HG03095 (cell line): ENCODE measurements at regions not wholly inside any gene's neighbourhood (a gene's known extent, or its start where the extent isn't known, plus 50 kb on each side); places are given as distances from the start of the nearest gene placed in this dataset.

Experiments
- ATAC-seq: cut with Tn5 transposase; IDR thresholded peaks from one replicate; pipeline ENCODE4 v1.9.1; 2021; ENCODE audit warnings: moderate library complexity; ENCODE audit not compliant: unreplicated experiment

GRCh38 chr2:126748188-126748760 lies 92.3 kb downstream of the GYPC start:
- no peak for ATAC-seq

GRCh38 chr2:126748929-126749518 lies 93.1 kb downstream of the GYPC start:
- ATAC-seq: peak; percentile 22

- peak; percentile 58 for ATAC-seq
Measured at GRCh38 chr2:126749537-126749936, 93.6 kb downstream of the GYPC start.

GRCh38 chr2:126750506-126750905 lies 94.5 kb downstream of the GYPC start:
- no peak for ATAC-seq

GRCh38 chr2:126751477-126751876 lies 95.5 kb downstream of the GYPC start:
- ATAC-seq: no peak

GRCh38 chr2:126752876-126753275 lies 96.9 kb downstream of the GYPC start:
- ATAC-seq: no peak

GRCh38 chr2:126753501-126754212 lies 97.7 kb downstream of the GYPC start:
- ATAC-seq: no peak

GRCh38 chr2:126754240-126755004 lies 98.5 kb downstream of the GYPC start:
- no peak for ATAC-seq

GRCh38 chr2:126756125-126756524 lies 100.2 kb downstream of the GYPC start:
- no peak for ATAC-seq

GRCh38 chr2:126761256-126761980 lies 105.5 kb downstream of the GYPC start:
- no peak for ATAC-seq

- no peak for ATAC-seq
Measured at GRCh38 chr2:126761981-126762878, 106.3 kb downstream of the GYPC start.

- no peak for ATAC-seq
Measured at GRCh38 chr2:126764686-126765265, 108.8 kb downstream of the GYPC start.

GRCh38 chr2:126765395-126765794 lies 109.4 kb downstream of the GYPC start:
- no peak for ATAC-seq

- ATAC-seq: no peak
Measured at GRCh38 chr2:126766295-126766968, 110.5 kb downstream of the GYPC start.

GRCh38 chr2:126766969-126767296 lies 111.0 kb downstream of the GYPC start:
- ATAC-seq: no peak

GRCh38 chr2:126769118-126769517 lies 113.2 kb downstream of the GYPC start:
- ATAC-seq: no peak

- no peak for ATAC-seq
Measured at GRCh38 chr2:126770466-126770865, 114.5 kb downstream of the GYPC start.

GRCh38 chr2:126771094-126771493 lies 115.1 kb downstream of the GYPC start:
- ATAC-seq: no peak

- ATAC-seq: no peak
Measured at GRCh38 chr2:126771501-126772195, 115.7 kb downstream of the GYPC start.
